Activated CD4-positive, alpha-beta T cell treated with anti-CD3 and anti-CD28 coated beads, Interleukin-2, amount 50 U/mL, for 48 hours (primary cell): ENCODE measurements at regions not wholly inside any gene's neighbourhood (a gene's known extent, or its start where the extent isn't known, plus 50 kb on each side); places are given as distances from the start of the nearest gene placed in this dataset.
"Not testable (repeated sequence)": the region's sequence is repeated elsewhere in the genome, so short reads cannot be mapped to it uniquely, and the experiment has no call there.

ENCODE experiments used
- DNase-seq, 2 experiments: peaks; one replicate each; pipeline ENCODE4 v3.0.0-alpha.2; 2020

- no peak for DNase-seq
These were observed 205.4 kb downstream of the DAD1 start for GRCh38 chr14:22383515-22384166.

DNA sequence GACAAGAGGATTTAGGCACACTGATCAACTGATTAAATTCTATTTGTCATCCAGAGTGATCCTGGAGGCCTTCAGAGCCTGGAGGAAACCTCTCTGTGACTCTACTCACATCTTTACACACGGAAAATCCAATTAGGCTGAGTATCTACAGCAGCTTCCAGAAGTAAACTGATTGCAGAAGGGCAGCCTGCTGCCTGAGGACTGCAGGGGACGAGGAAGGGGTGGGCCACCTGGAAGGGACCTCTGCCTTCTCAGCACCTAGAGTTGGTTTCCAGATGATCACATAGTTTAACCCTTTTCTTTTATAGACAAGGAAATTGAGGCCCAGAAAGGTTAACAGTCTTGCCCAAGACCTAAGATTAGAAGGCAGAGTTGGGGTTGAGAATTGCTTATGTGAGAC lies 206.1 kb downstream of the DAD1 start:
- no peak for DNase-seq

GRCh38 chr14:22382395-22382794 lies 206.6 kb downstream of the DAD1 start:
- no peak for DNase-seq

GRCh38 chr14:22381766-22382165 lies 207.3 kb downstream of the DAD1 start:
- no peak for DNase-seq

DNA sequence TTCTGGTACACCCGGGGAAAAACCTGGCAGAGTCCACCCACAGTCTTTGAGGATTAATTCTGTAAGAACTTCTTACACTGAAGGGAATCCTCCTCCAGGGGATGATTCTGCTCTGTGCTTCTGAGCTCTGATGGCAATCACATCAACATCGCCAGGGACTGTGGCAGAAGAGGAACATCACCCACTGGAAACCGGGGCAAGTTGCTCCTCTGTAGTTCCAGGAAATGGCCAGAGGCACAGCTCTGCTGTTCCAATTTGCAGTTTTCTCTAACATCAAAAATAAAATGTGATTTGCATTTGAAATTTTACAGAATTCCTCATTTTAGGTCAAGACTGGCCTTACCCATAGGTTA lies 207.6 kb downstream of the DAD1 start:
- no peak for DNase-seq

GRCh38 chr14:22380571-22381407 lies 208.2 kb downstream of the DAD1 start:
- no peak for DNase-seq

GRCh38 chr14:22379727-22380126 lies 209.3 kb downstream of the DAD1 start:
- DNase-seq, result no peak

DNA sequence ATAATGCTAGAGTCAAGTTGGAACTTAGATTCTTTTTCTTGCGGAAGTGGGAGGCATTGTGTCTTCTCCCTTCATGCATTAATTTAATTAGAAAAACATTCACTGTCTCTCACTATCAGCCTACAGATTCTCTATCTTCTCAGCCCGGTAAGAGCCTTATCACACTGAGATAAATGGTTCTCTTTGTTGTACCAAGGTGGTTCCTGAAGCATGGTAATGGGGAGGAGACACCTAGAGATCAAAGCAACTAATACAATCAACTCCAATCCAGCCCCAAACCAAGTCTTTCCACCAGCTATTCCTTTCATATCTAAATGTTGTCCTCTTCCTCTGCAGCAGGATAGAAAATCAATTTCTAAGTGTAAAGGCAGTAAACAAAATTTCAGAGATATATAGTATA lies 210.8 kb downstream of the DAD1 start:
- DNase-seq, result no peak

- DNase-seq, result no peak
These were observed 213.6 kb downstream of the DAD1 start for GRCh38 chr14:22375321-22375930.

DNA sequence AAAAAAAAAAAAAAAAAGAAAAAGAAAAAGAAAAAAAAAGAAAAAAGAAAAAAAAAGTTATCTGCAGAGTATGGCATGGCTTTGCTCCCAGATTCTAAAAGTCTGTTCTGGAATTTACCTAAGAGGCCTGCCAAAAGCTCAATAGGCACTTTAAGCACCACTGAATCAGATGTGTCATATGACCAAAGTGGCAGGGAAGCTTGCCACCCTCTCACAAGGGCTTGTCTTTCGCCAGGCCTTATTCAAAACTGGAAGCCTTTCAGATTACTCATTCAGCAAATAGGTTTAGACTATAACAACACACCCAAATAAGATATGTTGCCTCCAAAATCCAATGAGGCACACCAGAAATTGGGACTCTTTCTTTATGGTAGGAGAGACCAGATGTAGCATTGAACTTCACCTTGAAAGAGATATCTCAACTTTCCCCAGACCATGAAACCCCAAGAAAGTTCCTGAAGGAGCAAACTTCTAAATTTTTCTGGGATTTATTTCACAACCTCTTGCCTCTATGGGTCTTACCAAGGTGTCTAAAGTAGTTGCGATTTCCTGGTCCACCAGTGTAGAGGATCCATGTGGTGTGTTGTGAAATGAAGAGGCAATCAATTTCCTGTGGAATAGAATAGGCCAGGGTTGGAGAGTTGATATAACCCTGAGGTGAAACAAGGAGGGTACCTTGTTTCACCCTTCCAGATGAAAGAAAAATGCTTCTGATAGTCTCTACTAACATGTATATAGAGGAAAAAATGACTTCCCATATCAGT lies 218.8 kb downstream of the DAD1 start:
- no peak for DNase-seq

DNA sequence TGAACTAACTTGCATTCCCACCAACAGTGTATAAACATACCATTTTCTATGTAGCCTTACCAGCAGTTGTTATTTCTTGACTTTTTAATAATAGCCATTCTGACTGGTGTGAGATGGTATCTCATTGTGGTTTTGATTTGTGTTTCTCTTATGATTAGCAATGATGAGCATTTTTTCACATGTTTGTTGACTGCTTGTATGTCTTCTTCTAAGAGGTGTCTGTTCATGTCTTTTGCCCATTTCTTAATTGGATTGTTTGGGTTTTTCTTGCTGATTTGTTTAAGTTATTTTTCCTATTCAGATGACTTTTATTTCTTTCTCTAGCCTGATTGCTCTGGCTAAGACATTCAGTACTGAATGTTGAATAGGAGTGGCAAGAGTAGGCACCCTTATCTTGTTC lies 230.3 kb downstream of the DAD1 start:
- DNase-seq, result no peak

- DNase-seq, result not testable (repeated sequence)
These were observed 239.7 kb downstream of the DAD1 start for GRCh38 chr14:22349281-22349680.

GRCh38 chr14:22344673-22345072 lies 244.4 kb downstream of the DAD1 start:
- DNase-seq, result no peak

DNA sequence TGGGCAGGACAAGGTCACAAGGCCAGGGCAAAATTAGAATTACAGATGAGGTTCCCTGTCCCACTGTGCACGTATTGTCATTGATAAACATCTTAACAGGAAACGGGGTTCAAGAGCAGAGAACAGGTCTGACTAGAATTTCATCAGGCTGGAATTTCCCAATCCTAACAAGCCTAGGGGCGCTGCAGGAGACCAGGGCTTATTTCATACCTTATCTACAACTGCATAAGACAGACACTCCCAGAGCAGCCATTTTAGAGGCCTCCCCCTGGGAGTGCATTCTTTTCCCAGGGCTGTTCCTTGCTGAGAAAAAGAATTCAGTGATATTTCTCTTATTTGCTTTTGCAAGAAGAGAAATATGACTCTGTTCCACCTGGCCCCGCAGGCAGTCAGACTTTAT lies 244.8 kb downstream of the DAD1 start:
- not testable (repeated sequence) for DNase-seq

- no peak for DNase-seq
These were observed 248.0 kb downstream of the DAD1 start for GRCh38 chr14:22341049-22341448.

- DNase-seq, result no peak
These were observed 249.9 kb downstream of the DAD1 start for GRCh38 chr14:22338917-22339715.

- no peak for DNase-seq
These were observed 250.6 kb downstream of the DAD1 start for GRCh38 chr14:22338381-22338780.

- DNase-seq, result no peak
These were observed 251.1 kb downstream of the DAD1 start for GRCh38 chr14:22337938-22338337.

- no peak for DNase-seq
These were observed 251.5 kb downstream of the DAD1 start for GRCh38 chr14:22337521-22337920.

DNA sequence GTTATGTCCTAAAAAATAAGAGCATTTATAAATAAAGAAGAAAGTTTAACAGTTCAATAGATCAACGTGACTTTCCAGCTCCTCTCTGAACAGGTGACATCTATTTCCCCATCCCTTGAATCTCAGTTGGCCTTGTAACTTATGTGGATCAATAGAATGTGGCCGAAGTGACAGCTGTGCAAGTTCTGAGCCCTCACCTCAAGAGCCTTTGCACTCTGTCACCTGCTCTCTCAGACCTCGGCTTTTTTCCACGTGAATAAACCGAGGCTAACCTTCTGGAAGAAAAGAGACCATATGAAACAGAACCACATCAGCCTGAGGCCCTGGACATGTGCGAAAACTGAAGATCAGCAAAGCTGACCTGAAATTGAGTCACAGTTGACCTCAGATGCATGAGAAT lies 253.0 kb downstream of the DAD1 start:
- DNase-seq, result no peak

DNA sequence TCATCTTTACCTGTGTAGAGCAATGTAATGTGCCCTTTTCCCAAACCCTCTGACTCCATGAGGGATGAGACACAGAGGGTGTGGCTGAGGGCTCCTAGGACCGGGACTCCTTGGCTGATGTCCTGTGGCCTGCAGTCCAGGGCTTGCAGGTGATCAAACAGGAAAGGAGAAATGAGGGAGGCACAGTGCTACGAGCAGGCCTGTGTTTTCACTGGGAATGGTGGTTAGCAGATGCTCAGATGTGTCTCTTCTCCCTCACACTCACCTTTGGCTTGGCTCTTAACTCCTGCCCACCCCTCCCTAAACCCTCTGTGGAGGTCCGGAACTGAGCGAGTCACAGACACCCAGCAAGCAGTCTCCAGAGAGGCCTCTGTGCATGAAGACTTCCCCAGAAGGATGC lies 254.4 kb downstream of the DAD1 start:
- no peak for DNase-seq

- no peak for DNase-seq
These were observed 254.8 kb downstream of the DAD1 start for GRCh38 chr14:22334275-22334577.
